ENCODE measurements at regions not wholly inside any gene's neighbourhood (a gene's known extent, or its start where the extent isn't known, plus 50 kb on each side); places are given as distances from the start of the nearest gene placed in this dataset.
A peak's percentile ranks its signal among the peaks of the same experiment; 100 is the strongest.
"Not testable (repeated sequence)": the region's sequence is repeated elsewhere in the genome, so short reads cannot be mapped to it uniquely, and the experiment has no call there.

DNA sequence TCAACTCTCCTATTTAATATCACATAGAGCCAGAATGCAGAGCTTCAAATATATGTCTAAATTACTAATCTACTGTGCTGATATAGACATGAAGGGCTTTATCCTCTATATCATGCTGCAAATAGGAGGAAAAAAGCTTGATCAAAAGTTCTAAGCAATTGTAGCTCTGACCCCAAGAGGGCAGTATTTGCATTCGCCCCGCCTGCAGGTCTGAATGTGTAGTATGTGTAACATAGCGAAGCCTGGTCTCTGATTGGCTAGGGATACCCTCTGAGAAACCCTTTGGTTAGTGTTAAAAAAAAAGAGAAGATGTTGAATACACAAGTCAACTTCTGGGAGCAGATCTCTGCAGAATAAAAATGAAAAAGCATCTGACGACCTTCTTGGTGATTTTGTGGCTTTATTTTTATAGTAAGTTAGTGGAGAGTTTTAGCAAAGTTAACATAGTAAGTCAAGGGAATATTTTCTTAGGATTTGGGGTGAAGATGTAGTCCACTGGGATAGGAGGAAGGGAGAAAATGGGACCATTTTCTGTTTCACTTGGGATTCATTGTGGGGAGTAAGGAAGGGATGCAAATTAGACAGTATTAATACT, 151.6 kb upstream of the OR4E1 start:
- TF ChIP-seq, protein P1, sequence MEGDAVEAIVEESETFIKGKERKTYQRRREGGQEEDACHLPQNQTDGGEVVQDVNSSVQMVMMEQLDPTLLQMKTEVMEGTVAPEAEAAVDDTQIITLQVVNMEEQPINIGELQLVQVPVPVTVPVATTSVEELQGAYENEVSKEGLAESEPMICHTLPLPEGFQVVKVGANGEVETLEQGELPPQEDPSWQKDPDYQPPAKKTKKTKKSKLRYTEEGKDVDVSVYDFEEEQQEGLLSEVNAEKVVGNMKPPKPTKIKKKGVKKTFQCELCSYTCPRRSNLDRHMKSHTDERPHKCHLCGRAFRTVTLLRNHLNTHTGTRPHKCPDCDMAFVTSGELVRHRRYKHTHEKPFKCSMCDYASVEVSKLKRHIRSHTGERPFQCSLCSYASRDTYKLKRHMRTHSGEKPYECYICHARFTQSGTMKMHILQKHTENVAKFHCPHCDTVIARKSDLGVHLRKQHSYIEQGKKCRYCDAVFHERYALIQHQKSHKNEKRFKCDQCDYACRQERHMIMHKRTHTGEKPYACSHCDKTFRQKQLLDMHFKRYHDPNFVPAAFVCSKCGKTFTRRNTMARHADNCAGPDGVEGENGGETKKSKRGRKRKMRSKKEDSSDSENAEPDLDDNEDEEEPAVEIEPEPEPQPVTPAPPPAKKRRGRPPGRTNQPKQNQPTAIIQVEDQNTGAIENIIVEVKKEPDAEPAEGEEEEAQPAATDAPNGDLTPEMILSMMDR (IDR thresholded peaks at IDR 0.05; ENCODE audit: extremely low read depth, insufficient read depth, missing control alignments) = peak; percentile 33
- DNase-seq (ENCODE audit: low spot score) = peak; percentile 18
- in situ Hi-C loops (cut with MboI; ENCODE audit: low pct_unique_long_range_greater_than_20kb, low sequenced_read_pairs, unreplicated experiment) = no loop called here

DNA sequence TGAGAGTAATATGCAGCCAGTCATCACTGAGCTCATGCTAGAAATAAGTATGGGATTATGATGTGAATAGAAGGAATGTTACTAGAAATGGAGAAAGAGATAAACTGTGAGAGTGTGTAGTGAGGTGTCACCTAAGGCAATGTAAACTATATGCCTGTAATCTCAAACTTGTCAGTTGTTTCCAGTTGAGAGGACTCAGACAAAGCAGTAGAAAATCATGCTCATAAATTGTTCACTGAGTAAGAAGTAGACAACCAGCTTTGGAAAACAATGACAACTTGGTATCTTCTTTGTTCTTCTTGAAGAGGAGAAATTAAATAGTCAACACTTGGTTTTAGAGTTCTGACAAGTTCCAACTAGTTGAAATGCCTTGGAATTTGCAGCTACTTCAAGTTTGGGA, 148.5 kb upstream of the OR4E1 start:
- in situ Hi-C loops (cut with MboI; ENCODE audit: low pct_unique_long_range_greater_than_20kb, low sequenced_read_pairs, unreplicated experiment) = no loop called here
- TF ChIP-seq, protein P1 (IDR thresholded peaks at IDR 0.05; ENCODE audit: extremely low read depth, insufficient read depth, missing control alignments) = no peak
- DNase-seq (ENCODE audit: low spot score) = no peak

DNA sequence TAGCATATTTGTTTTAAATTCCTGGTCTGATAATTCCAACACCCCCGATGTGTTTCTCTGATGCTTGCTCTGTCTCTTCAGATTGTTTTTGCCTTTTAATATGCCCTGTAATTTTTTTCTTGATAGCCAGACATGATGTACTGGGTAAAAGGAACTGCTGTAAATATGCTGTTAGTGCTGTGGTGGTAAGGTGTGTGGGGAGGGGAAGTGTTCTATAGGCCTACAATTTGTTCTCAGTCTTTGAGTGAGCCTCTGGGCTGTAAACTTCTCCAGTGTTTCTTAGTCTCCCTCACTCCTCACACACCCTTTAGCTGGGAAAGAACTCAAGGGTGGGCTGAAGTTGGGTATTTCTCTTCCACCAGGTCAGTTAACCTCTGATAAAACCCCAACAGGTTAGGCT, 147.0 kb upstream of the OR4E1 start:
- TF ChIP-seq, protein P1 (IDR thresholded peaks at IDR 0.05; ENCODE audit: extremely low read depth, insufficient read depth, missing control alignments) = no peak
- in situ Hi-C loops (cut with MboI; ENCODE audit: low pct_unique_long_range_greater_than_20kb, low sequenced_read_pairs, unreplicated experiment) = no loop called here

DNA sequence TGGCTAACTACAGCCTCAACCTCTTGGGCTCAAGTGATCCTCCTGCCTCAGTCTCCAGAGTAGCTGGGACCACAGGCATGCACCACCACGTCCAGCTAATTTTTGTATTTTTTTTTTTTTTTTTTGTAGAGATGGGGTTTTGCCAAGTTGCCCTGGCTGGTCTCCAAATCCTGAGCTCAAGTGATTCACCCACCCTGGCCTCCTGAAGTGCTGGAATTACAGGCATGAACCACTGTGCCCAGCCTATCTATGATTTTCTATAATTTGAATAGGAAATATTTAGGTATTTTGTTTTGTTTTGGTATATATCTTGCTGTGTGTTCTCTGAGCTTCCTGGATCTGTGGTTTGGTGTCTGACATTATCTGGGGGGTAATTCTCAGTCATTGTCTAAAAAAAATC, 146.3 kb upstream of the OR4E1 start:
- in situ Hi-C loops (cut with MboI; ENCODE audit: low pct_unique_long_range_greater_than_20kb, low sequenced_read_pairs, unreplicated experiment); DNase-seq (ENCODE audit: low spot score): not testable (repeated sequence)

More for the DNA sequence above, 147.0 kb upstream of the OR4E1 start:
- no peak for DNase-seq (ENCODE audit: low spot score)

DNA sequence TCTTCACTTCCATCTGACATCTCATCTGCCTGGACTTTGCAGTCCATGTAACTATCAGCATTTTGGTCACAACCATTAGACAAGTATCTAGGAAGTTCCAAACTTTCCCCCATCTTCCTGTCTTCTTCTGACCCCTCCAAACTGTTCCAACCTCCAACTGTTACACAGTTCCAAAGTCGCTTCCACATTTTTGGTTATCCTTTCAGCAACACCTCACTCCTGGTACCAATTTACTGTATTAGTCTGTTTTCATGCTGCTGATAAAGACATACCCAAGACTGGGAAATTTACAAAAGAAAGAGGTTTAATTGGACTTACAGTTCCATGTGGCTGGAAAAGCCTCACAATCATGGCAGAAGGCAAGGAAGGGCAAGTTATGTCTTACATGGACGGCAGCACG, 143.4 kb upstream of the OR4E1 start:
- DNase-seq (ENCODE audit: low spot score); in situ Hi-C loops (cut with MboI; ENCODE audit: low pct_unique_long_range_greater_than_20kb, low sequenced_read_pairs, unreplicated experiment): not testable (repeated sequence)

DNA sequence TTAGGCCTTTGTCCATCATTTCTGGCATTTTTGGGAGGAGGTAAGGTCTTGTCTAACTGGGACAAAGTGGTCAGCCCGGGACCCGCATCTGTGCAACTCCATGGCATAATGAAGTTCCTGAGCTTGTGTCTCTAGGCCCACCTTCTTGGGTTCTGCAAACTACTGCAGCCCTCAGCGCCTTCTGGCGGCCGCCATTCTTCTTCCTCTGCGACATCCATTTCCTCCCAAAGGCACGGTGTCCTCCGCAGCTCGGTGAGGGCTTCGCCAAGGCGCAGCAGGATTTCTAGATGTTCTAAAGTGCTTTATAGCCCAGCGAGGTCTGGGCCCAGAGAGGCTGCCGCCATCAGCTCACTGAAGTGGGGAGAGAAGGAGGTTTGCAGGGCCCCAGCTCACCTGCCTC, 134.4 kb upstream of the OR4E1 start:
- TF ChIP-seq, protein P1 (IDR thresholded peaks at IDR 0.05; ENCODE audit: extremely low read depth, insufficient read depth, missing control alignments) = no peak
- in situ Hi-C loops (cut with MboI; ENCODE audit: low pct_unique_long_range_greater_than_20kb, low sequenced_read_pairs, unreplicated experiment) = no loop called here
- DNase-seq (ENCODE audit: low spot score) = no peak

DNA sequence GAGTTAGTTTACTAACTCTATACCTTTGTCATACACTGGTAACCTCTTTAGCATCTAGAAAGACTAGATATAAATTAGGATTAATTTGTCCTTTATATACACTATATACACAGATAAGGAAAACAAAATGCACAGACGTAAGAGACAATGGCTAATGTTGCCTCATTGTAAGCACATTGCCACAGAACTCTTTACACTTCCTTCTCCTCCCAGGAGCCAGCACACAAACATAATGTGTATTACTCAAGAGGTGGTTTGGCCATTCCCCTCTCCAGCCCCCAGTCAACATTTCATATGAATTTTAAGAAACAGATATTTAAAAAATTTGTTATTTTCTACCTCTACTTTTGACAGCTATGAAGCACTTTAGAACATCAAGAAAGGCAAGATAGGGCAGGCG, 131.4 kb upstream of the OR4E1 start:
- DNase-seq (ENCODE audit: low spot score) = no peak
- TF ChIP-seq, protein P1 (IDR thresholded peaks at IDR 0.05; ENCODE audit: extremely low read depth, insufficient read depth, missing control alignments) = no peak
- in situ Hi-C loops (cut with MboI; ENCODE audit: low pct_unique_long_range_greater_than_20kb, low sequenced_read_pairs, unreplicated experiment) = no loop called here

DNA sequence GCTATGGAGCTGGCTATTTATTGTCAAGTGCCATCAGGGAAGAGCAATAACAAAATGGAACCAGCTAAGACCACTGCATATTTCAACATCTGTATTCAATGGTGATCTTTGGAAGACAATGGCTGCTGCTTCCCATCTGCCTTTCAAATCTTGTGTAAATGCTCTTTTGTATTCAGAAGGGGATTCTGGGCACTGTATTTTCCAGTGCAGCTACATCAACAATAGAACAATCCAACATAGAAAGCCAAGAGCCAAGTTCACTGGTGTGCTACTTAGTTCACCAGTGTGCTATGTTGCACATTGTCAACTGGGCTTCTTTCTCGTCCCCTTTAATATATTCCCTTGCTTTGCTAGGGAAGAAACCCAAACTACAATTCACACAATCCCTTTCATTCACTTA, 128.8 kb upstream of the OR4E1 start:
- TF ChIP-seq, protein P1 (IDR thresholded peaks at IDR 0.05; ENCODE audit: extremely low read depth, insufficient read depth, missing control alignments) = no peak
- no peak for DNase-seq (ENCODE audit: low spot score)
- in situ Hi-C loops (cut with MboI; ENCODE audit: low pct_unique_long_range_greater_than_20kb, low sequenced_read_pairs, unreplicated experiment) = no loop called here

All from GM13977 (cell line).